SK-N-SH treated with all-trans-retinoic acid at 6 μM for 48 hours (cell line): ENCODE measurements at regions not wholly inside any gene's neighbourhood (a gene's known extent, or its start where the extent isn't known, plus 50 kb on each side); places are given as distances from the start of the nearest gene placed in this dataset.

Experiments
- CSRNP3 ChIP-seq: fragments of 250-450 bp; sonication (Bioruptor Pico); IDR thresholded peaks from 2 replicates; pipeline ENCODE4 v1.5.1; 2021; ENCODE audit warnings: mild to moderate bottlenecking, moderate library complexity
- ESRRG ChIP-seq: fragments of 250-450 bp; sonication (Bioruptor Pico); IDR thresholded peaks from 2 replicates; pipeline ENCODE4 v1.6.1; 2021; ENCODE audit warnings: mild to moderate bottlenecking
- OSR1 ChIP-seq: fragments of 250-450 bp; sonication (Bioruptor Pico); IDR thresholded peaks from 2 replicates; pipeline ENCODE4 v1.8.0; 2022; ENCODE audit warnings: moderate library complexity, mild to moderate bottlenecking, inconsistent platforms
- PATZ1 ChIP-seq: fragments of 250-450 bp; sonication (Bioruptor Pico); IDR thresholded peaks from 2 replicates; pipeline ENCODE4 v1.8.0; 2020; ENCODE audit warnings: mild to moderate bottlenecking, moderate library complexity, borderline replicate concordance
- TCF4 ChIP-seq: fragments of 250-450 bp; sonication (Bioruptor Pico); IDR thresholded peaks from 2 replicates; pipeline ENCODE4 v1.8.0; 2021; ENCODE audit warnings: mild to moderate bottlenecking, moderate library complexity, borderline replicate concordance
- ZC3H10 ChIP-seq: fragments of 250-450 bp; sonication (Bioruptor Pico); IDR thresholded peaks from 2 replicates; pipeline ENCODE4 v1.5.1; 2021; ENCODE audit warnings: mild to moderate bottlenecking, moderate library complexity
- ZFP30 ChIP-seq: fragments of 450-650 bp; formaldehyde crosslinking; IDR thresholded peaks from 2 replicates; pipeline ENCODE4 v1.5.0; 2022; ENCODE audit warnings: mild to moderate bottlenecking, moderate library complexity
- ZNF565 ChIP-seq: fragments of 450-650 bp; formaldehyde crosslinking; conservative IDR thresholded peaks from 2 replicates; pipeline ENCODE4 v1.5.0; 2020; ENCODE audit warnings: low read depth, mild to moderate bottlenecking, moderate library complexity
- ZNF8 ChIP-seq: fragments of 450-650 bp; formaldehyde crosslinking; IDR thresholded peaks from 2 replicates; pipeline ENCODE4 v1.5.0; 2020; ENCODE audit warnings: mild to moderate bottlenecking, moderate library complexity

- TF ChIP-seq CSRNP3 (CRISPR knock-in tag) (no peak), OSR1 (no peak), ZC3H10 (CRISPR knock-in tag) (no peak), ZNF8 (CRISPR knock-in tag) (no peak), ESRRG (no peak), TCF4 (CRISPR knock-in tag) (no peak), PATZ1 (no peak), ZFP30 (no peak), ZNF565 (CRISPR knock-in tag) (no peak)
These were observed 108.3 kb upstream of the FUT8 start for GRCh38 chr14:65304239-65304638.
